Activated CD4-positive, alpha-beta T cell treated with anti-CD3 and anti-CD28 coated beads, Interleukin-2, Interleukin-4, amounts not matched to agents 100 ng/mL and 50 ng/mL, durations not matched to agents 16 hours and 8 hours (primary cell): ENCODE measurements at regions not wholly inside any gene's neighbourhood (a gene's known extent, or its start where the extent isn't known, plus 50 kb on each side); places are given as distances from the start of the nearest gene placed in this dataset.
"Not testable (repeated sequence)": the region's sequence is repeated elsewhere in the genome, so short reads cannot be mapped to it uniquely, and the experiment has no call there.

Experiments used
- DNase-seq: peaks from one replicate; pipeline ENCODE4 v3.0.0-alpha.2; 2020; ENCODE audit warnings: low spot score

- DNase-seq = no peak
Measured at GRCh38 chr7:22066522-22066921, 120.8 kb upstream of the CDCA7L start.

- DNase-seq = no peak
Measured at GRCh38 chr7:22064816-22065215, 119.1 kb upstream of the CDCA7L start.

DNA sequence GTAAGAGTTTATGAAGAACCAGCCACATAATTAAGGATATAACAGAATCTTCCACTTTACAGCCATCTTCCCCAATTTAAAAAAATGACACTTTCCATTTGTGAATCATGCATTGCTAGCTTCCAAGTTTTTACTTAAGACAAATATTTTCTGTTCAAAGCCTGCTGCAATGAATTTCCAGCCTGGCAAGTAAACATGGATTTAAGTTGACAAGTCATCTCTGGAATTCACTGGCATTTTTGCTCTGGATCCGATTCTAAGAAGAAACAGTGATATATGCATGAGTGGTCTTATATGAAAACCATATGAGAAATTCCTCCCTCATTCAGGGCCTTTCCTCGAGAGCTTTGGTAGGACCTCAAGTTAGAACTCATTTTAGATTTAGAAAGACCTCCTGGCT is 116.1 kb upstream of the CDCA7L start:
- DNase-seq = no peak

- no peak for DNase-seq
Measured at GRCh38 chr7:22060863-22061262, 115.2 kb upstream of the CDCA7L start.

- no peak for DNase-seq
Measured at GRCh38 chr7:22060197-22060596, 114.5 kb upstream of the CDCA7L start.

DNA sequence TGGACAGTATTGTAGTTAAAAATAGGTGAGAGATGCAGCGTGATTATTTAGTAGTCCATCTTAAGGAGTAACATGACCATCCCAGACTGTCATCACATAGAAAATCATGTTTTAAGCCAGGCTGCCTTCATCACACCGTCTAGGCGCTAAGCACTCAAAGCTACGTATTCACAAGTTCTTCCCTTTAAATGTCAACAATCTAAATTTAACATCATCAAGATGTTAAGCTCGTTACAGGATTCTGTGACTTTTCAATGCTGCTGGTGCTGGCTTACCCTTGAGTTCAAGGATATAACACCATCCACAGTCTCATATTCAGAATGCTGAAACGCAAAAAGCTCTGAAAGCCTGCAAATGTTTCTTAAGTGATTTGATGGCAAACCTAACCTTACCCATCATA is 109.5 kb upstream of the CDCA7L start:
- DNase-seq = no peak

GRCh38 chr7:22052674-22053365 is 107.1 kb upstream of the CDCA7L start:
- DNase-seq = no peak

DNA sequence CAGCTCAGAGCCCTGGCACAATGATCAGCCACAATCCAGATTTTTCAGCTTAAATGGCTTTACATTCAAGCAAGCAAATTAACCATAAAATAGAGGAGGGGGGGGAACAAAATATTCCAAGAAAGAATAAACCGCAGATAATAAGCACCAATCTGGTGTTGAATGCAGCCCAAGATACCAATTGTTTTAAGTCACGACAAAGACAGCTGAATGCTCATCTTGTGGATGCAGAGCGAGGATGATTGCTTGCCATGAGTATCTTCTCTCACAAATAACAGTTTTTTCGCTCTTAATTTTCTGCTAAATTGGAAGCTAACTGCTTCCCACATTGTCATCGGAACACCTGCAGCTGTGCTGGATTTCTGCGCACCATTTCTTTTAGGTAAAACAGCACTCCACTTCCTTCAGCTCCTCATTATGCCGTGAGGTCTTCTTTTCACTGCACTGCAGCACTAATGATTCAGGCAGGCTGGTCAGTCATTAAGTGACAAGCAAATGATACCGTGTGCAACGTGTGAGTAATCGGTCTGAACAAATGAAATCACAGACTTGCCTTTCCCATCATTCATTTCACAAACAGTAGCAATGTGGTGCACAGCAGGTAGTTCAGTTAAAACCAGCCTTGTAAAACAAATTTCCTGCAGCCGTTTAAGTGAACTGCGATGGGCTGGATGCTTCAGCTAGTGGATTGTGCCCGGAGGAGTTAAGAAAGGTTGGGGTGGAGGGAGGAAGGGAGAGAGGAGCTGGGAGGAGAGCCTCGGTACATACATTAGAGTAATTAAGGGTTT is 106.4 kb upstream of the CDCA7L start:
- no peak for DNase-seq

GRCh38 chr7:22049766-22050500 is 104.2 kb upstream of the CDCA7L start:
- no peak for DNase-seq

DNA sequence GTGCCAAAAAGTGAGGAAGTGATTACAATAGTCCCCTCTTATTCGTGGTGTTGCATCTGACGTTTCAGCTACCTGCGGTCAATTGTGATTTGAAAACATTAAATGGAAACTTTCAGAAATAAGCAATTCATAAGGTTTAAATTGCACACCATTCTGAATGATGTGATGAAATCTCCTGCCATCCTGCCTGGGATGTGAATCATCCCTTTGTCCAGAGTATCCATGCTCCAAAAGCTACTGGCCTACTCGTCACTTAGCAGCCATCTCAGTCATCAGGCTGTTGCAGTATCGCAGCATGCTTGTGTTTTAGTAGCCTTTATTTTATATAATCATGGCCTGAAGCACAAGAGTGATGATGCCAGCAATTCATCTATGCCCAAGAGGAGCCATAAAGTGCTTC is 97.7 kb upstream of the CDCA7L start:
- no peak for DNase-seq

- DNase-seq = no peak
Measured at GRCh38 chr7:22040923-22041595, 95.4 kb upstream of the CDCA7L start.

GRCh38 chr7:22039670-22040069 is 94.0 kb upstream of the CDCA7L start:
- no peak for DNase-seq

GRCh38 chr7:22032356-22032755 is 86.7 kb upstream of the CDCA7L start:
- DNase-seq = not testable (repeated sequence)

GRCh38 chr7:22028656-22029055 is 83.0 kb upstream of the CDCA7L start:
- not testable (repeated sequence) for DNase-seq

GRCh38 chr7:22027475-22027874 is 81.8 kb upstream of the CDCA7L start:
- DNase-seq = no peak

GRCh38 chr7:22025983-22026382 is 80.3 kb upstream of the CDCA7L start:
- DNase-seq = no peak

GRCh38 chr7:22025075-22025474 is 79.4 kb upstream of the CDCA7L start:
- no peak for DNase-seq

DNA sequence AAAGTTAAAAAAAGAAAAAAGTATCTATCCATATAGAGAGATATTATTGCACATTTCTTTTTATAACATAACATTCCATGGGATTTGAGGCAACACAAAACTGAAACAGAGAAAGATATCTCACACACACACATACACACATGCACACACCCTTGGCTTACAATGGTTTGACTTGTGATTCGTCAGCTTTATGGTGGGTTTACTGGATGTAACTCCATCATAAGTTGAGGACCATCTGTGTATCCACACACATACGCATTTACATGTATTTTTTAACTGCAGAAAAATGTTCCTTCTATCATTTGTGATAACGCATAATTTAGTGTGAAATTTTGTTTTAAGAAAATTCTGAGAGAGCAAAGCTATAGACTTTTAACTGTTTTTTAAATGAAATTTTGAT is 74.2 kb upstream of the CDCA7L start:
- no peak for DNase-seq

GRCh38 chr7:22016507-22016906 is 70.8 kb upstream of the CDCA7L start:
- DNase-seq = no peak

DNA sequence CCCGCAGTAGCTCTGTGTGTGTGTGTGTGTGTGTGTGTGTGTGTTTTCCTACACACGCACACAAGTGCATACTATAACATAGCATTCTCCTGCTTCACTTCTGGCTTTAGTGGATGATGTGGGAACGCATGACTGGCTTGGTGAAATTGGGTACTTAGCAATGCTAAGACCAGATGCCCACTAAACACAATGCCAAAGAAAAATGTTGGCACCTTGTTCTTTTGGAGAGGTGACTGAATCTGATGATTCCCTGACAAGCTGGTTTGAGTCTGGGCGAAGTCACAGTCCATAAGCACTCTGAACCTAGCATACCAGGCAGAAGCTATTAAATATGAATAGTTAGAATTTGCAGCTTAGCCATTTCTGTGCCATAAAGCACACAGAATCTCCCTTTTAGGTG is 68.0 kb upstream of the CDCA7L start:
- no peak for DNase-seq

DNA sequence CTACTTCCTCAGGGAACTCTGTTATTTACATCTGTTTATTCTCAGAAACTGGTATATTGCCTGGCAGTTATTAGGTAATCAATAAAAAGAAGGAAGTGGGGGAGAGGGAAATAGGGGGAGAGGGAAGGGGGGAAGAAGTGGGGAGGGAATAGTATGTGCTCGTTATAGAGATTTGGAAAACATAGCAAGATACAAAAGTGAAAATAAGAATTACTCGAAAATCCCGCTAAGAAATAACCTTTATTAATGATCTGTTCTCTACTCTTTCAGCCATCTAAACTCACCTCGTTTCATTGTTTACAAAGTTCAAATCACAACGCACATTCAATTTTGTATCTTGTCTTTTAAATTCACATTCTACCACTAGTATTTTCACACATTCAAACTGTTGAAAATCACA is 63.0 kb upstream of the CDCA7L start:
- no peak for DNase-seq

- no peak for DNase-seq
Measured at GRCh38 chr7:22008087-22008486, 62.4 kb upstream of the CDCA7L start.
